ENCODE measurements at regions not wholly inside any gene's neighbourhood (a gene's known extent, or its start where the extent isn't known, plus 50 kb on each side); places are given as distances from the start of the nearest gene placed in this dataset.

DNA sequence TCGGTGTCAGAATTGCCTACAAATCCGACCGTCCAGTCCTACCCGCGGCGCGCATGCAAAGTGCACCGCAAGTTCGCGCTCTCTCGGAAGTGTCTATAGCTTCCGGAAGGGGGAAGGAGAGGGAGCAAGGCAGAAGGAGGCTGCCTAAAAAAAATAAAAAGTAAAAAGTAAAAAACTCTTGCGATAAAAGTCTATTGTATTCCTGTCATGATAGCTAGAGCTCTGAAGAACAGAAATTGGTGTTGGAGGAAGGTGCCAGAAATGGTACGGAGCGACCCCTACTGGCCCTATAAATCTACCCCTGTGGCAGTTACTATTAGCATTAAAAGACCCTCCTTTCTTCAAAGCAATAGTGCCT, 241.5 kb downstream of the KDM5D start:
- TF ChIP-seq, protein P1, sequence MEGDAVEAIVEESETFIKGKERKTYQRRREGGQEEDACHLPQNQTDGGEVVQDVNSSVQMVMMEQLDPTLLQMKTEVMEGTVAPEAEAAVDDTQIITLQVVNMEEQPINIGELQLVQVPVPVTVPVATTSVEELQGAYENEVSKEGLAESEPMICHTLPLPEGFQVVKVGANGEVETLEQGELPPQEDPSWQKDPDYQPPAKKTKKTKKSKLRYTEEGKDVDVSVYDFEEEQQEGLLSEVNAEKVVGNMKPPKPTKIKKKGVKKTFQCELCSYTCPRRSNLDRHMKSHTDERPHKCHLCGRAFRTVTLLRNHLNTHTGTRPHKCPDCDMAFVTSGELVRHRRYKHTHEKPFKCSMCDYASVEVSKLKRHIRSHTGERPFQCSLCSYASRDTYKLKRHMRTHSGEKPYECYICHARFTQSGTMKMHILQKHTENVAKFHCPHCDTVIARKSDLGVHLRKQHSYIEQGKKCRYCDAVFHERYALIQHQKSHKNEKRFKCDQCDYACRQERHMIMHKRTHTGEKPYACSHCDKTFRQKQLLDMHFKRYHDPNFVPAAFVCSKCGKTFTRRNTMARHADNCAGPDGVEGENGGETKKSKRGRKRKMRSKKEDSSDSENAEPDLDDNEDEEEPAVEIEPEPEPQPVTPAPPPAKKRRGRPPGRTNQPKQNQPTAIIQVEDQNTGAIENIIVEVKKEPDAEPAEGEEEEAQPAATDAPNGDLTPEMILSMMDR (IDR thresholded peaks at IDR 0.05), result no peak
- TF ChIP-seq POLR2A (IDR thresholded peaks at IDR 0.05) (no peak), POLR2AphosphoS5 (IDR thresholded peaks at IDR 0.05) (no peak)
